GM18499 (cell line): ENCODE measurements at regions not wholly inside any gene's neighbourhood (a gene's known extent, or its start where the extent isn't known, plus 50 kb on each side); places are given as distances from the start of the nearest gene placed in this dataset.

Experiments
- ATAC-seq: cut with Tn5 transposase; IDR thresholded peaks from one replicate; pipeline ENCODE4 v1.9.1; 2021; ENCODE audit warnings: moderate number of reproducible peaks; ENCODE audit not compliant: insufficient read depth, unreplicated experiment

- no peak for ATAC-seq
Measured at GRCh38 chr9:108219664-108220063, 636.1 kb downstream of the ACTL7B start.

GRCh38 chr9:108217431-108218349, 638.1 kb downstream of the ACTL7B start:
- ATAC-seq: no peak

GRCh38 chr9:108213511-108213910, 642.3 kb downstream of the ACTL7B start:
- no peak for ATAC-seq

- ATAC-seq: no peak
Measured at GRCh38 chr9:108212184-108212583, 643.6 kb downstream of the ACTL7B start.

DNA sequence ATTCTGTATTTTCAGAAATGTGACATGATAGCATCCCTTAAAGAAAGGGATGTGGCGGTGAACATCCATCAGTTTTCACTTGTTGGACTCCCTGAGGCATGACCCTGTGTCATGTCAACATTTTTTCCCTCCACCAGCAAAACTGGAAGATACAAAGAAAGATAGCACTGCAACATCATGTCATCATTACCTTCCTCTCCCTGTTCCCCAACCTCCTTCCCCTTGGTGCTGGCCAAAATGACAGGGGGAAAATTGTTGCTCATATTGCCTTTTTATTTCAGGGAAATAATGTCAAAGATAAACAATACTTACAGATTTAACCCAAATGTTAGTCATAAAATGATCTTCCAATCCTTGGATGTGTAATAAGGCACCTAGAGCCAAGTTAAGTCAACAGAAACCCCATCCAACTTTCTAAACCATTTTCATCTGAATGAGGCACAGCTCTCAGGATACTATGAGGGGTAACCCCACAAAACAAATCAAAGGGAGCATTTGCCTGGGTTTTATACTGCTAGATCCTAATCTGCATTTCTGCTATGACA, 644.3 kb downstream of the ACTL7B start:
- no peak for ATAC-seq

DNA sequence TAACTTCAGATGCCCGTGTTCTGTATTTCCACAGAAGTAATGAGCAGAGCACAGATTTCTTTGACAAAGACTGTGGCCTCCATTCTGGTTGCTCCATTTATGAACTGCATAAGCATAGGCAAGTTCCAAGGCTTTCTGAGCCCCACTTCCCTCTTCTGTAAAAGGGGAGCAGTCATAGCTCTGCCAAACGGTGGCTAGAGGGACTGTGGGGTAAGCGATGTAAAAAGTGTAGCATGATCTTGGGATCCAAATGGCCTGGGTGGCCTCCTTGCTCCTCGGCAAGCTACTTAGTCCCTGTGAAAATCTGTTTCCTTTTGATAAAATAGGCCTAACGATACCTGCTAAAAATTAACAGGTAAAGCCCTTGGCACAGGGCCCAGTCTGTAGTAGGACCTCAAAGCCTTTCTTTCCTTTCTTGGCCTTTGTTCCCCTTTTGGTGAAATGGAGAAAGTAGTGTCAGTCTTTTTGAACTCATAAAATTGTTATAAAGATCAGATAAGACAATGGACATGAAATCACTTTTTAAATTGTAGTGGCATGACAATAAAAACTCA, 646.6 kb downstream of the ACTL7B start:
- no peak for ATAC-seq

GRCh38 chr9:108207561-108208165, 648.1 kb downstream of the ACTL7B start:
- ATAC-seq: no peak

- ATAC-seq: no peak
Measured at GRCh38 chr9:108205276-108205675, 650.5 kb downstream of the ACTL7B start.

DNA sequence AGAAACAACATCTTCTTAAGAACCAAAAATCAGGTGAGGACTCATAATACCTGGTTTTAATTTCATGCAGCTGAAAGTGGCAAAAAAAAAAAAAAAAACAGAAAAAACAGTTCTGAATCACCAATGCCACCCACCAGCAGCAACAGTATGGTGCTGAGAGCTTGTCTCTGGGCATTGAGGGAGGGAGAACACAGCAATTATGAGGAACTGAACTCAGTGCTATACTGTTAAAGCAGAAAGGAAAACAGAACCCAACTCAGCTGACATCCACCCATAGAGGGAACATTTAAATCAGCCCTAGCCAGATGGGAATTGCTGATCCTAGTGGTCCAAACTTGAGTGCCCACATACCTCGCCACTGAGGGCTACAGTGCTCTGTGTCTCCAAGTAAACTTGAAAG, 657.9 kb downstream of the ACTL7B start:
- ATAC-seq: no peak

DNA sequence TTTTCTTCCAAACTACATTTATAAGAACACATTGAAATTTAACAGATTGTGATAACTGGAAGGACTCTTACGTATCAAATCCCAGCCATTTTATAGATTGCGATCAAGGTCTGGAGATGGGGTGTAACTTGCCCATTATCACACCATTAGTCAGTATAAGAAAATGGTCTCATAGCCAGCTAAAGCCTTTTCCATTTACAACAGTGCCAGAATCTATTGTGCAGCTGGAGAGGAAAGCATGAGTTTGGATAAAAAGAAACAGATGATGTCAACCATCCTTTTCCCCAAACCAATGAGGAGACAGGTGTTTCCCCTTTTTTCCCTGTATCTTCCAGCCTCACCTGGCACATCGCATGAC, 658.8 kb downstream of the ACTL7B start:
- no peak for ATAC-seq

DNA sequence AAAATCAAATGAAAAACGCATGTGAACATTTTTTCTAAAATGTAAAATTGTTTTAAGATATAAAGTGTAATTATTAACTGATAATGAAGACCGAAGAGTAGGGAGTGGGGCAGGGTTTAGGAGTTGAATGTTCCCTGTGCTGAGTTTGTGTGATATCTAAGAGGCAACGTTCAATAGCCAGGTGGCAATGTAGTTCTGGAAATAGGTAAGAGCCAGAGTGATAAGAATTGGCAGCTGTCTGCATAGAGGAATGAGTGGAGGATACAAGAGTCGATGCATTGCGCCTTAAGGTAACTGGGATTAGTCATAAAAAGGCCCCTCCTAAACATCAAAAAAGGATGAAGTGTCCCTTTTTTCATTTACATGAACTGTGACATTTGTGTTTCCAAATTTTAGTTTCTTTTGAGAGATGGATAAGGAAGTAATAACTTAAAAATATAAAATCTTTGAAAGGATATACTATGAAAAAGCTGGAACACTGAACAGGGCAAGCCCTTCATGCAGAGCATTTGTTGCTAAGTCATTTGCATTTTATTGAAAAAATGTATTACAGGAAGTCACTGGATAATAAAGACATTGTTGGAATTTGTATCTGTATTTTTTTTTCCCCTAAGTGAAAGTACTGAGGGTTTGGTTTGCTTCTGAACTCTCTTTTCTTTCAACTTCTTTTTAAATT, 659.3 kb downstream of the ACTL7B start:
- ATAC-seq: no peak

DNA sequence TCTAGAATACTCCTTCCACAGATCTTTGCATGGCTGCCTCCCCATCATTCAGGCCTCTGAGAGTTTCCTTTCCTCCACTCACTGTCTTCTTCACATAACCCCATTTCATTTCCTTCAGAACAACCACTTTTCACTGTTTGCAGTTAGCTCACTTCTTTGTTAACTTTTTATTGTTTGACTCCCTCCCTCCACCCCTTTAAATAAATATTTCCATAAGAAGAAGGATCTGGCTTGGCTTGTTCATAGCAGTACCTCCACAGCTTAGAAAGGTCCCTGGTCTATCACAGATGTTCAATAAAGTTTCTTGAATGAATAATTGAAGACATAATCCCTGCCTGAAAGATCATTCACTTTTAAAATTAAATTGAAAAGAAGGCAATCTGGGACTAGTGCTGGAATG, 661.6 kb downstream of the ACTL7B start:
- no peak for ATAC-seq

- no peak for ATAC-seq
Measured at GRCh38 chr9:108193026-108193710, 662.6 kb downstream of the ACTL7B start.

- no peak for ATAC-seq
Measured at GRCh38 chr9:108191065-108191464, 664.7 kb downstream of the ACTL7B start.

DNA sequence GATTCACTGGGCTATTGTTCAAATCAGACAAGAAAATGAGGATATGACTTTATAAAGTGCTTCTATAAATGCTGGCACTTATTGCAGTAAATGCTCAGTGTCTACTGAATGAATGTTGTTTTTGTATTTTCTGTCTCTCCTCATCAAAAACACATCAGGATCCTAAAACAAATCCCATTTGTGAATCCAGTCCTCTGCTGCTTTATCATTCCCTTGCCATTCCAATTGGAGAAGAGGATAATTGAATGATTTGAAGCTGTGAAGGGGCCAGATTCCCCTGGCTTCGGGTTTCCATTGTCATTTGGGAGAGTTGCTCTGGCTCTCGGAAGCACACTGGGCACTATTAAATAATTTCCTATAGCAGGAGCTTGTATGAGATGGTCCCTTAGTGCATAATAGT, 666.8 kb downstream of the ACTL7B start:
- ATAC-seq: no peak

DNA sequence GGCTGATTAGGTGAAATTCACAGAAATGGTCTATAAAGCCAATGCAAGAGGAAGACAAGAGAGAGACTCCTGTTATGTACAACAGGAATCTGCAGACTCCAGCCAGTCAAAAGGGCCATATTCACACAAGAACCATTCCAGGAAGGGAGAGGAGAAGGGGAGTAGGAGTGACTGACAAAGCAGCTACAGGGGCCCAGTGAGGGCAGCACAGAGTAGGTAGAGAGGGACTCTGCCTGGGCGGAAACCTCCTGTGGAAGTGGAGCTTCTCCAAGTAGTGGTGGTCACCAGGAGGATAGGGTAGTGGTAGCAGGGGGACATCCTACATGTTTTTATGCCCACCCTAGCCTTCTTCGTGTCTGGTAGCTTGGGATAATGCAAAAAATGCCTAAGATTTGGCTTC, 667.3 kb downstream of the ACTL7B start:
- no peak for ATAC-seq

GRCh38 chr9:108186642-108187395, 669.0 kb downstream of the ACTL7B start:
- no peak for ATAC-seq

- no peak for ATAC-seq
Measured at GRCh38 chr9:108185613-108186012, 670.2 kb downstream of the ACTL7B start.

GRCh38 chr9:108184941-108185340, 670.8 kb downstream of the ACTL7B start:
- ATAC-seq: no peak
